DND-41 (cell line): ENCODE measurements at regions not wholly inside any gene's neighbourhood (a gene's known extent, or its start where the extent isn't known, plus 50 kb on each side); places are given as distances from the start of the nearest gene placed in this dataset.

ENCODE experiments used
- EZH2 ChIP-seq: IDR thresholded peaks from 3 replicates; pipeline ENCODE4 v1.6.1; 2012; ENCODE audit warnings: borderline replicate concordance, low read depth, mild to moderate bottlenecking, moderate library complexity, low read length, inconsistent platforms; ENCODE audit not compliant: severe bottlenecking
- TF ChIP-seq, protein P1 (sequence below): IDR thresholded peaks from 2 replicates; pipeline ENCODE4 v1.5.1; 2012; ENCODE audit warnings: borderline replicate concordance, low read length, moderate library complexity, mild to moderate bottlenecking; ENCODE audit not compliant: poor library complexity, severe bottlenecking; ENCODE audit errors: extremely low read depth

DNA sequence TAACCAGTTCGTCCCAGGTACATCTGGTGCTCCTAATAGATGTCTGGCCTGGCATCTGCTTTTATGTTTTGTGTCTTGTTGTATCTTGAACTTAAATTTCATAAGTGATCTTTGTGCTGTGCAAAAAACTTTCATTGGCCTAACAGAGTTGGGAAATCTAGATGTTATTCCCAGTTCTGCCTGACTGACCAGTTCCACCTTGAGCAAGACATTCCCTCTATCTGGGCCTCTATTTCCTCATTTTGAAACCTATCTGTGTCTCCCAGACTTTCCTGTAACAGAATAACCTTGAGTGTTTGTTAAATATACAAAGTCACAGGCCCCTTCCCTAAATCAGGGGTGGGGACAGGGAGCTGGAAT, 56.6 kb upstream of the EPCAM start:
- TF ChIP-seq, protein P1, sequence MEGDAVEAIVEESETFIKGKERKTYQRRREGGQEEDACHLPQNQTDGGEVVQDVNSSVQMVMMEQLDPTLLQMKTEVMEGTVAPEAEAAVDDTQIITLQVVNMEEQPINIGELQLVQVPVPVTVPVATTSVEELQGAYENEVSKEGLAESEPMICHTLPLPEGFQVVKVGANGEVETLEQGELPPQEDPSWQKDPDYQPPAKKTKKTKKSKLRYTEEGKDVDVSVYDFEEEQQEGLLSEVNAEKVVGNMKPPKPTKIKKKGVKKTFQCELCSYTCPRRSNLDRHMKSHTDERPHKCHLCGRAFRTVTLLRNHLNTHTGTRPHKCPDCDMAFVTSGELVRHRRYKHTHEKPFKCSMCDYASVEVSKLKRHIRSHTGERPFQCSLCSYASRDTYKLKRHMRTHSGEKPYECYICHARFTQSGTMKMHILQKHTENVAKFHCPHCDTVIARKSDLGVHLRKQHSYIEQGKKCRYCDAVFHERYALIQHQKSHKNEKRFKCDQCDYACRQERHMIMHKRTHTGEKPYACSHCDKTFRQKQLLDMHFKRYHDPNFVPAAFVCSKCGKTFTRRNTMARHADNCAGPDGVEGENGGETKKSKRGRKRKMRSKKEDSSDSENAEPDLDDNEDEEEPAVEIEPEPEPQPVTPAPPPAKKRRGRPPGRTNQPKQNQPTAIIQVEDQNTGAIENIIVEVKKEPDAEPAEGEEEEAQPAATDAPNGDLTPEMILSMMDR: no peak
- TF ChIP-seq EZH2: no peak
